ENCODE measurements at regions not wholly inside any gene's neighbourhood (a gene's known extent, or its start where the extent isn't known, plus 50 kb on each side); places are given as distances from the start of the nearest gene placed in this dataset.

DNA sequence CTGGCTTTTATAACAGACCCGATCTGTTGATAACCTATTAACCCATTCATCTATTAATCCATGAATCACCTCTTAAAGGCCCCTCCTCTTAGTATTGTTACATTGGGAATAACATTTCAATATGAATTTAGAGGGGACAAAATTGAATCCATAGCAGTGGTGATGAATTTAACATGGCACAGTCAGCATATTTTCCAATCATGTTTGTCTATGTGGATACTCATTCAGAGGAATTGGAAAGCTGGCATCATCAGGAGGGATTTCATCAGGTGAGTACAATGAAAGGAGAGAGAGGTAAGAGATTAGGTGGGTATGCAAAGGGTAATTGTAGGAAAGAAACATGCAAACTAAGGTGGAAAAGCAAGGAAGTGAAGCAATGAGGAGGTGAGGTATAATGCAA is 59.6 kb upstream of the FOXN2 start:
- DNase-seq = no peak
- no peak for TF ChIP-seq GATA1 (IDR thresholded peaks at IDR 0.05; ENCODE audit: low read depth, low read length)
- no peak for TF ChIP-seq POLR2A (IDR thresholded peaks at IDR 0.05; ENCODE audit: low read length)

DNA sequence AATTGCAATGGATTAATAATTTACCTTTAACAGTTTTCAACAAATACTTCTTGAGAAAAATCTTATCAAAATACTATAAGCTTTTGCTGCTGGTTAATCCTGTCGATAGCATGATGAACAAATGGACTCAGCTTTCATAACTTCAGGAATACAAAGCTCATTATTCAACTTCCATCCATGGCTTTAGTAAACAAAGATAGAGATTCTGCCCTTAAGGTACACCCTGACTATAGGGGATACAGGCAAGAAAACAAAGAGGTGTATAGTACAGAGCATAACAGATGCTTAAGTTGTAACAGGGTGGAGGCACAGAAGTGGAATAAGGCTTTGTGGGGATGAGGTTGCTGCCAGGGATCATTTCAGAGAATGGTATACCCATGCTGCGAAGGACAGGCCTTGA is 57.0 kb upstream of the FOXN2 start:
- no peak for DNase-seq
- TF ChIP-seq POLR2A (IDR thresholded peaks at IDR 0.05; ENCODE audit: low read length) = no peak
- TF ChIP-seq GATA1 (IDR thresholded peaks at IDR 0.05; ENCODE audit: low read depth, low read length) = no peak

DNA sequence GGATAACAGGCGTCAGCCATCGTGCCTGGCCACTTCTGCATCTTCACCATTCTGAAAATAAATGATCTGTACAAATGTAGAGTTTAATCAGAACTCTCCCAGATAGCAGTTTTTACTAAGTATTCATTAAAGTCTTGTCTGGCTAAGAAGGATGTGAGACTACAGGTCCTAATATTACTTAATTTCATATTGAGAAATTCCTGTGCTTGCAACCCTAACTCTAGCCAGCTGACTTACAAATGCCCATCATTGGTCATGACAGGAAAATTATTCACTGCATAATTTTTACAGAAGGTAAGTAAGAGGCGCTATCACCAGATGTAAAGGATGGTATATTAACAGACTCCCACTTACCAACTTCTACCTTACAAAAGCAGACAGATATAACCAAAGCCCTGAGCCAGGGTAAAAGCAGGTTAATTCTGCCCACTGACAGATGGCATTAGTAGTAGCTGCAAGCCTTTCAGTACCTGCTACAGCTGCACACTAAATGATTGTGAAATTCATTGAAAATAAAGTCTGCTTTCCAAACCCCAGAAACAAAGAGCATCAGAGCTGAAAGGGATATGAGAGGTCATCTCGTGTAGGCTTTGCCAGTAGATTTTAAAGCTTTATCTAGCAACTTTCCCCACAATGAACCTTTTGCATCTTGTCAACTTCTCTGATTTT is 55.9 kb upstream of the FOXN2 start:
- TF ChIP-seq POLR2A (IDR thresholded peaks at IDR 0.05; ENCODE audit: low read length) = no peak
- DNase-seq = no peak

DNA sequence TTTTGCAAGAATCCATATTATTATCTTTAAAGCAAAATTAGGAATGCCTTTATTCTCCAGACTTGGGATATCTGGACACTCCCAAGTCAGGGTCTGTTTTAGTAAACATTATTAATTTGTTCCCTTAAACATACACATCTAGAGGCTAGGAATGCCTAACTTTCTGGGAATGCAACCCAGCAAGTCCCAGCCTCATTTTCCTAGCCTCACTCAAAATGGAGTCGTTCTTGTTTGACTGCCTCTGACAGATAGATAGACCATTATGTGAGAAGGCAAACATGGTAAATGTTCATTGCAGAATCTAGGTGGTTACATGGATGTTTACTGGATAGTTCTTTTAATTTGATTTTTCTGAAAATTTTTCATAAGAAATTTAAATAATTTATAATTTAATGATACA is 54.7 kb upstream of the FOXN2 start:
- no peak for TF ChIP-seq GATA1 (IDR thresholded peaks at IDR 0.05; ENCODE audit: low read depth, low read length)
- TF ChIP-seq POLR2A (IDR thresholded peaks at IDR 0.05; ENCODE audit: low read length) = no peak
- DNase-seq = no peak

DNA sequence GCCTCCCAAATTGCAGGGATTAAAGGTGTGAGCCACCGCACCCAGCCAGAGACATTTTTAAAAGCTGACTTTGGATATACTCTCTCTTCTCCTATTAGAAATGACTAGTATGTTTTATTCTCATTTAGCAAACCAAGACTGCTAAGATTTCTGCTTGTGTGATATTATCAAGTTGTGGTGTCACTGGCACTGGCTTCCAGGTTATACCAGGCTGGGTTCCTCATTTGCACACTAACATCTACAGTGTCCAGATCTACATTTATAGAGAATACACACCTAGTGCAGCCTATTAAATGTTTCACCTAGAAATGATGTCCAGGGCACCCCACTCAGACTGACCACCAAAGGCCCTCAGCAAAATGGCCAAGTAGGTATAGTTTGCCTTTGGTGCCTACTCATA is 49.9 kb upstream of the FOXN2 start:
- TF ChIP-seq POLR2A (IDR thresholded peaks at IDR 0.05; ENCODE audit: low read length) (no peak), GATA1 (IDR thresholded peaks at IDR 0.05; ENCODE audit: low read depth, low read length) (no peak)
- no peak for DNase-seq
